ENCODE measurements at regions not wholly inside any gene's neighbourhood (a gene's known extent, or its start where the extent isn't known, plus 50 kb on each side); places are given as distances from the start of the nearest gene placed in this dataset.

DNA sequence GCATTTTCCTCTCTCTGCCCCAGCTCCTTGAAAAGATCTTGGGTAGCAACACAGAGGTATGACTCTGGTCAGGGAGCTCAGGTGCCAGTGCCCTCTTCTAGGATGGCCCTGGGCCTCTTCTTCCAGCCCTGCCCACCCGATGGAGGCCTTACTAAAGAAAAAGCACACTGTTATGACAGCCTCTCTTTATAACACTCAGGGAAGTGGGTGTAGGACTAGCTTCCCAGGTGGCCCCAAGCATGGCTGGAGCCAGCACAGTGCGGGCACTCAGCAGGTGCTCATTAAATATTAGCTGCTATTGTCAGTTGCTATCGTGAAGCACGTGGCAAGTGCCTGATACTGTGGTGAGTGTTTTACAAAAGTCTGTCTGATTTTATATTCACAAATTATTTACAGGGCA is 127.2 kb upstream of the B3GAT1 start:
- TF ChIP-seq CTCF (IDR thresholded peaks at IDR 0.05) (no peak), POLR2A (IDR thresholded peaks at IDR 0.05) (no peak)

Measured in lower leg skin (tissue), 3 donors.